HG03103 (cell line): ENCODE measurements at regions not wholly inside any gene's neighbourhood (a gene's known extent, or its start where the extent isn't known, plus 50 kb on each side); places are given as distances from the start of the nearest gene placed in this dataset.

Source experiments
- ATAC-seq: cut with Tn5 transposase; IDR thresholded peaks from one replicate; pipeline ENCODE4 v1.9.1; 2021; ENCODE audit warnings: low read depth; ENCODE audit not compliant: unreplicated experiment

GRCh38 chr13:48761256-48761655, 107.5 kb downstream of the CYSLTR2 start:
- no peak for ATAC-seq

GRCh38 chr13:48769107-48769704, 115.5 kb downstream of the CYSLTR2 start:
- peak; percentile 93 for ATAC-seq

GRCh38 chr13:48770372-48770771, 116.6 kb downstream of the CYSLTR2 start:
- ATAC-seq, result no peak

GRCh38 chr13:48772908-48773307, 119.2 kb downstream of the CYSLTR2 start:
- ATAC-seq, result no peak

GRCh38 chr13:48773531-48774275, 120.0 kb downstream of the CYSLTR2 start:
- ATAC-seq, result no peak

- ATAC-seq, result no peak
Measured at GRCh38 chr13:48775285-48775684, 121.6 kb downstream of the CYSLTR2 start.

GRCh38 chr13:48775804-48776203, 122.1 kb downstream of the CYSLTR2 start:
- ATAC-seq, result no peak

- no peak for ATAC-seq
Measured at GRCh38 chr13:48776401-48776800, 122.7 kb downstream of the CYSLTR2 start.

- ATAC-seq, result no peak
Measured at GRCh38 chr13:48778610-48779009, 124.9 kb downstream of the CYSLTR2 start.

- ATAC-seq, result no peak
Measured at GRCh38 chr13:48780713-48781341, 127.1 kb downstream of the CYSLTR2 start.

GRCh38 chr13:48782429-48782840, 128.7 kb downstream of the CYSLTR2 start:
- ATAC-seq, result no peak

- ATAC-seq, result no peak
Measured at GRCh38 chr13:48783181-48783630, 129.5 kb downstream of the CYSLTR2 start.

GRCh38 chr13:48783695-48784230, 130.0 kb downstream of the CYSLTR2 start:
- ATAC-seq, result no peak

GRCh38 chr13:48784916-48785548, 131.3 kb downstream of the CYSLTR2 start:
- ATAC-seq, result no peak

- ATAC-seq, result no peak
Measured at GRCh38 chr13:48790199-48790598, 136.5 kb downstream of the CYSLTR2 start.

- no peak for ATAC-seq
Measured at GRCh38 chr13:48790966-48791365, 137.2 kb downstream of the CYSLTR2 start.

- no peak for ATAC-seq
Measured at GRCh38 chr13:48797127-48797526, 143.4 kb downstream of the CYSLTR2 start.

- no peak for ATAC-seq
Measured at GRCh38 chr13:48797761-48798160, 144.0 kb downstream of the CYSLTR2 start.

- ATAC-seq, result no peak
Measured at GRCh38 chr13:48798180-48798579, 144.5 kb downstream of the CYSLTR2 start.

GRCh38 chr13:48801255-48801654, 147.5 kb downstream of the CYSLTR2 start:
- no peak for ATAC-seq
